Small intestine (tissue), 7 donors: ENCODE measurements at regions not wholly inside any gene's neighbourhood (a gene's known extent, or its start where the extent isn't known, plus 50 kb on each side); places are given as distances from the start of the nearest gene placed in this dataset.

Experiments used
- DNase-seq, 2 donors: peaks; one replicate each; pipeline versions ENCODE4 v3.0.0 to v3.0.0-alpha.2; 2013
- FAIRE-seq: peaks from 2 replicates; lab custom pipeline; 2012; peaks lifted over from hg19 to GRCh38; lab: Jason Lieb, UNC
- H3K27ac ChIP-seq, 3 donors: one replicate each; pipeline ENCODE4 v1.5.1; 2013; ENCODE audit warnings: low read length in 2 of 3, mild to moderate bottlenecking in 2 of 3, control low read depth in 1 of 3, inconsistent platforms in 1 of 3, low read depth in 1 of 3, moderate library complexity in 1 of 3
- H3K27me3 ChIP-seq, 3 donors: one replicate each; pipeline ENCODE4 v1.6.1; 2013; ENCODE audit warnings: low read length in 3 of 3, inconsistent platforms in 1 of 3; ENCODE audit not compliant: control insufficient read depth in 3 of 3, insufficient read depth in 3 of 3
- H3K36me3 ChIP-seq, 3 donors: one replicate each; pipeline ENCODE4 v1.6.1; 2013; ENCODE audit warnings: low read length in 3 of 3, inconsistent platforms in 1 of 3, low read depth in 1 of 3, mild to moderate bottlenecking in 1 of 3, moderate library complexity in 1 of 3; ENCODE audit not compliant: control insufficient read depth in 3 of 3, insufficient read depth in 2 of 3
- H3K4me1 ChIP-seq, 3 donors: one replicate each; pipeline ENCODE4 v1.6.1; 2013; ENCODE audit warnings: low read length in 2 of 3, inconsistent platforms in 1 of 3, low read depth in 1 of 3, mild to moderate bottlenecking in 1 of 3, moderate library complexity in 1 of 3; ENCODE audit not compliant: control insufficient read depth in 3 of 3, insufficient read depth in 2 of 3
- H3K4me3 ChIP-seq, 3 donors: one replicate each; pipeline ENCODE4 v1.5.1; 2013; ENCODE audit warnings: low read length in 3 of 3, control low read depth in 1 of 3, inconsistent platforms in 1 of 3, low read depth in 1 of 3, mild to moderate bottlenecking in 1 of 3, moderate library complexity in 1 of 3
- H3K9me3 ChIP-seq, 2 donors: one replicate each; pipeline ENCODE4 v1.6.1; 2013; ENCODE audit warnings: low read depth in 1 of 2, low read length in 1 of 2; ENCODE audit not compliant: control insufficient read depth in 2 of 2, insufficient read depth in 1 of 2
- WGBS, 3 donors: extraction: QIAGEN DNeasy Blood & Tissue Kit; methylation state at CpG; one replicate each; pipeline ENCODE4 v1.1.7; 2013; 5-methylcytosine and 5-hydroxymethylcytosine counted together
- donor health status: healthy with polysubstance abuse.
- donor health status: control.
- donor health status: control.
- donor health status: Bipolar disorder and iron deficiency.
- donor health status: healthy.

- H3K4me1 ChIP-seq, result no peaks in the 10 kb centered on the region
- H3K36me3 ChIP-seq, result no peaks in the 10 kb centered on the region
- DNase-seq (no peak), FAIRE-seq (no peak)
- no peak overlapping the region for H3K27ac ChIP-seq
- no peaks in the 10 kb centered on the region for H3K9me3 ChIP-seq
- 23 to 55% (median 44%) methylated on average over 3 of the region's 3 CpGs for WGBS, 3 donors
- H3K27me3 ChIP-seq, result no peaks in the 10 kb centered on the region
- no peak overlapping the region for H3K4me3 ChIP-seq
Observed at GRCh38 chr2:129437725-129438124, 541.7 kb upstream of the RAB6C start.

GRCh38 chr2:129438501-129439057, 540.9 kb upstream of the RAB6C start:
- no peak overlapping the region for H3K27ac ChIP-seq
- DNase-seq (no peak), FAIRE-seq (no peak)
- WGBS, 3 donors, result 79 to 85% (median 83%) methylated on average over 13 of the region's 13 CpGs
- H3K27me3 ChIP-seq, result no peaks in the 10 kb centered on the region
- no peaks in the 10 kb centered on the region for H3K9me3 ChIP-seq
- no peaks in the 10 kb centered on the region for H3K36me3 ChIP-seq
- no peaks in the 10 kb centered on the region for H3K4me1 ChIP-seq
- H3K4me3 ChIP-seq, result no peak overlapping the region

DNA sequence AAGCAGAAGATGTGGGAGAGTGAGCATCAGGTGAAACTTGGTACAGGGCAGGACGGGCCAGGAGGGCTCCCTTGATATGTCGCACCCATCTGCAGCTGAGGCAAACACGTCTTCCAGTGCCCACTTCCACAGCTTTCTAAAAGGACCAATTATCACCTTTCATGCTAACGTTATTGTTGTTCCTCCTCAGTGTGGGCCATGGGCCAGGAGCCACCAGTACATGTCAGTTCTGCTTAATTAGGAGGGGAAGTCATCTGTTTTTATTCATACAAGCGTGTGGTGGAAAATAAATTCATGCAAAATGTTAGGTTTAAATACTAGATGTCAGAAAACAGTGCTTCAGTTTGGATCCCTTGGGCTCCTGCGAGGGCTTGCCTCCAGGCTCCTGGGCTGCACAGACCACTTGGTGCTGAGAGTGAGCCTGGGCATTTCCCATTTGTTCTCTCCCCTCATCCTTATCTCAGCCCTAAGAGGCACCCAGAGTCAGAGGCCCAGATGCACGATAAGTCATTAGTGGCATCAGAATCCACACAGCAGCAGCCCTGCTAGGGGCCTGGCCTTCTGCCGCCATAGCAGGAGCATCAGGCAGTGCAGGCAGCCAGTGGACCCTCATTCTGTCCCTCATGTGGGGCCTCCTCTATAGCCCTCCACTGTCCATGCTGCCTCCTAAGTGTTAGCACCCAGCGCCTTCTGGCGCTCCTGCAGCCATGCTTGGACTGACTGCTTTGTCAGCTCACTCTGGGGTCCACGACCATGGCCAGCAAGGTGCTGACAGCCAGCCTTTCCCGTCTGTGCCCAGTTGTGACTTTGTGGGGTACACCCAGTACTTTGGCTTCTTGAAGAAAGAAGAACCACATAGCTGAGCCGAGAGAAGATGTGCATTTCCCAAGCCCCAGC, 539.8 kb upstream of the RAB6C start:
- WGBS, 3 donors, result 78 to 81% (median 78%) methylated on average over 13 of the region's 13 CpGs
- no peak overlapping the region for H3K27ac ChIP-seq
- no peaks in the 10 kb centered on the region for H3K27me3 ChIP-seq
- H3K9me3 ChIP-seq, result no peaks in the 10 kb centered on the region
- H3K36me3 ChIP-seq, result no peaks in the 10 kb centered on the region
- H3K4me3 ChIP-seq, result no peak overlapping the region
- no peak for DNase-seq
- H3K4me1 ChIP-seq, result no peaks in the 10 kb centered on the region
- no peak for FAIRE-seq

DNA sequence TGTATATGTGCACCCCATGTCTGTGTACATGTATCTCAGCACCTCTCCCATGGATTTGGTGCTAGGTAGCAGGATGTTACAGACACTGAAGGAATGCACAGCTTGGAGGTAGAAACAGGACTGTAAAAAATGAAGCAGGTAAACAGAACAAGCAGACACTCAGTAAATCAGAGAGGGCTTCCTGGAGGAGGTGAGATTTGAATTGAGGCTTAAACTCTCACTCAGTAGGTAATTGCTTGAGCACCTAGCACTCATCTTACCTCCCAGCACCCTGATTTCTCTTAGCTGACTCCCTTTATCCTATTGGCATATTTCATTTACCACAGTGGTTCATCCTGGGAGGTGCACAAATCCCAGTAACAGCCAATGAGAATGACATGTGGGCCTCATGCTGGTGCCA, 537.9 kb upstream of the RAB6C start:
- DNase-seq, result no peak
- Histone ChIP-seq H3K36me3 (no peaks in the 10 kb centered on the region), H3K4me3 (no peak overlapping the region), H3K27me3 (no peaks in the 10 kb centered on the region), H3K27ac (no peak overlapping the region), H3K9me3 (no peaks in the 10 kb centered on the region), H3K4me1 (no peaks in the 10 kb centered on the region)
- no peak for FAIRE-seq

- no peaks in the 10 kb centered on the region for H3K4me1 ChIP-seq
- no peaks in the 10 kb centered on the region for H3K9me3 ChIP-seq
- DNase-seq (no peak), FAIRE-seq (no peak)
- no peak overlapping the region for H3K27ac ChIP-seq
- 63 to 70% (median 68%) methylated on average over 5 of the region's 5 CpGs for WGBS, 3 donors
- no peak overlapping the region for H3K4me3 ChIP-seq
- H3K27me3 ChIP-seq, result no peaks in the 10 kb centered on the region
- H3K36me3 ChIP-seq, result no peaks in the 10 kb centered on the region
Observed at GRCh38 chr2:129443235-129443864, 536.1 kb upstream of the RAB6C start.

GRCh38 chr2:129443865-129444739, 535.4 kb upstream of the RAB6C start:
- H3K36me3 ChIP-seq, result no peaks in the 10 kb centered on the region
- FAIRE-seq (no peak), DNase-seq (no peak)
- no peaks in the 10 kb centered on the region for H3K4me1 ChIP-seq
- 51 to 64% (median 58%) methylated on average over 10 of the region's 10 CpGs for WGBS, 3 donors
- H3K27ac ChIP-seq, result no peak overlapping the region
- no peaks in the 10 kb centered on the region for H3K9me3 ChIP-seq
- H3K27me3 ChIP-seq, result no peaks in the 10 kb centered on the region
- no peak overlapping the region for H3K4me3 ChIP-seq

DNA sequence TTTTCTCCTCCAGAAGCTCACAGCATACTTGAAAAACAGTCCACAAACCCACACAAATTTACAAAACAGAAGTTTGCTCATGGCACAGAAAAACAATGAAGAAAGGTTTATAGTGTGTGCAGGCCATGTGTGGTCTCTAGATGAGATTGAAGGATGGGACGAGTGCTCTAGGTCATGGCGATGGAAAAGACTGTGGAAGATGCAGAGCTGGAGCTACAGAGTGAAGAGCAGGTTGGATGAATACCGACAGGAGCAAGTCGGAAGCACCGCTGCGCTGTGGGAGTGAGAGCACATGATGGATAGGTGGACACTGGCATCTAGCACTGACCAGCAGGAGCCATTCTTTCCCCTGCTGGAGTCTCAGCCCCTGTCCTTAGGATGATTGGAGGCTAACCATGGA, 534.7 kb upstream of the RAB6C start:
- H3K36me3 ChIP-seq, result no peaks in the 10 kb centered on the region
- no peak for DNase-seq
- no peak overlapping the region for H3K4me3 ChIP-seq
- FAIRE-seq, result no peak
- H3K4me1 ChIP-seq, result no peaks in the 10 kb centered on the region
- H3K9me3 ChIP-seq, result no peaks in the 10 kb centered on the region
- no peaks in the 10 kb centered on the region for H3K27me3 ChIP-seq
- H3K27ac ChIP-seq, result no peak overlapping the region
- WGBS, 3 donors, result 88 to 93% (median 90%) methylated on average over 6 of the region's 6 CpGs

GRCh38 chr2:129456691-129457090, 522.8 kb upstream of the RAB6C start:
- WGBS, 3 donors, result 44 to 64% (median 63%) methylated on average over 3 of the region's 3 CpGs
- no peaks in the 10 kb centered on the region for H3K27me3 ChIP-seq
- no peak overlapping the region for H3K4me3 ChIP-seq
- no peak for FAIRE-seq
- H3K9me3 ChIP-seq, result no peaks in the 10 kb centered on the region
- no peak for DNase-seq
- no peak overlapping the region for H3K27ac ChIP-seq
- H3K4me1 ChIP-seq, result no peaks in the 10 kb centered on the region
- H3K36me3 ChIP-seq, result no peaks in the 10 kb centered on the region
